Heart left ventricle (tissue), 16 donors: ENCODE measurements at regions not wholly inside any gene's neighbourhood (a gene's known extent, or its start where the extent isn't known, plus 50 kb on each side); places are given as distances from the start of the nearest gene placed in this dataset.

ENCODE experiments used
- ATAC-seq, 4 donors: fragments of 200-7000 bp; cut with Tn5 transposase; one replicate each; pipeline ENCODE4 v1.9.1; 2020 to 2022; ENCODE audit warnings: moderate library complexity in 4 of 4, mild to moderate bottlenecking in 3 of 4, moderate number of reproducible peaks in 1 of 4
- DNase-seq, 5 donors: peaks; one replicate each; pipeline ENCODE4 v3.0.0-alpha.2; 2020
- H3K27ac ChIP-seq, 12 donors: fragments of 200-600 bp; sonication (generic) in 4 of 12; one replicate each; pipeline versions ENCODE4 v1.5.0 to v1.8.0; 2016 to 2022; ENCODE audit warnings: mild to moderate bottlenecking in 2 of 12
- H3K27me3 ChIP-seq, 9 donors: fragments of 200-600 bp; sonication (generic) in 2 of 9; one replicate each; pipeline versions ENCODE4 v1.5.1 to v1.8.0; 2016 to 2022; ENCODE audit warnings: mild to moderate bottlenecking in 3 of 9
- H3K36me3 ChIP-seq, 9 donors: fragments of 200-600 bp; sonication (generic) in 2 of 9; one replicate each; pipeline versions ENCODE4 v1.5.0 to v1.8.0; 2018 to 2022; ENCODE audit warnings: mild to moderate bottlenecking in 2 of 9
- H3K4me1 ChIP-seq, 12 donors: fragments of 200-600 bp; sonication (generic) in 4 of 12; one replicate each; pipeline versions ENCODE4 v1.5.0 to v1.8.0; 2016 to 2022; ENCODE audit warnings: mild to moderate bottlenecking in 3 of 12
- H3K4me3 ChIP-seq, 12 donors: fragments of 200-600 bp; sonication (generic) in 4 of 12; one replicate each; pipeline versions ENCODE4 v1.5.0 to v1.8.0; 2017 to 2022; ENCODE audit warnings: mild to moderate bottlenecking in 9 of 12, moderate library complexity in 4 of 12
- H3K9me3 ChIP-seq, 12 donors: fragments of 200-600 bp; sonication (generic) in 4 of 12; one replicate each; pipeline versions ENCODE4 v1.5.0 to v1.8.0; 2016 to 2022; ENCODE audit warnings: mild to moderate bottlenecking in 1 of 12
- CTCF ChIP-seq, 12 donors: fragments of 200-600 bp; sonication (generic) in 4 of 12; IDR thresholded peaks; one replicate each; pipeline versions ENCODE4 v1.5.0 to v1.8.0; 2018 to 2022; ENCODE audit warnings: antibody characterized with exemption in 12 of 12, mild to moderate bottlenecking in 5 of 12
- POLR2A ChIP-seq, 2 donors: fragments of 450-650 bp; IDR thresholded peaks; one replicate each; pipeline ENCODE4 v1.6.1; 2017; ENCODE audit warnings: antibody characterized with exemption in 2 of 2, mild to moderate bottlenecking in 2 of 2, moderate library complexity in 2 of 2
- WGBS, 4 donors: extraction: QIAGEN DNeasy Blood & Tissue Kit in 2 of 4; methylation state at CpG; one replicate each; pipeline versions ENCODE4 v1.1.5 to v1.1.7; 2013 to 2018; 5-methylcytosine and 5-hydroxymethylcytosine counted together
- intact Hi-C, 10 donors: fragments of 100-400 bp; cut with DNase I; formaldehyde crosslinking; loops; one replicate each; pipeline versions ENCODE4 v1.11.1 to v1.14.2; 2022
- donor health status: ischemic (EF 13 %, LVEDD 7.1; RV severe dilation, severe dysfunction).
- donor health status: healthy with polysubstance abuse.
- donor health status: DM: no; HTN: yes; CAD: no.
- donor health status: DM: no; HTN: no; CAD: no.
- donor health status: ischemic (EF 25% LVEDD 6.9; RV normal size, moderate dysfunction).
- donor health status: ischemic (EF 25% LVEDD 5.7; RV mildly dilated, moderate dysfunction).
- donor health status: healthy.
- donor health status: DM: yes; HTN: yes; CAD: no.
- donor health status: ischemic (EF 35%, LVEDD 5.7; RV mildly dilated, moderate dysfunction).
- donor health status: nonischemic (EF 11% LVEDD 7.7; RV severe dilation, severe dysfunction).
- donor health status: DM: yes; HTN: yes; CAD: no.
- donor health status: PGD.
- donor health status: ischemic (EF 29% LVEDD 5.4; RV normal size, mild dysfunction).
- donor health status: nonischemic (EF 23%, LVEDD 6.1; RV moderate dilation, normal function).

- no peaks in the 10 kb centered on the region for H3K36me3 ChIP-seq
- peaks cover 0 to 40% (median 27%) of the 10 kb centered on the region in 12 donors for H3K4me1 ChIP-seq
- no peak for TF ChIP-seq POLR2A (IDR thresholded peaks at IDR 0.05)
- no peak for TF ChIP-seq CTCF (IDR thresholded peaks at IDR 0.05)
- H3K27me3 ChIP-seq = no peaks in the 10 kb centered on the region
- H3K27ac ChIP-seq = peak overlapping the region in 11 of 12 donors; percentile 68 to 87 (median 82)
- DNase-seq = no peak
- peak overlapping the region in 3 of 12 donors; percentile 3 to 21 (median 19) for H3K4me3 ChIP-seq
- 15 to 27% (median 22%) methylated on average over 6 of the region's 6 CpGs for whole genome bisulfite sequencing, 4 donors
- intact Hi-C loops = loop anchor here (1.0 to 10.0 kb wide), 14 partner anchors 62 to 349 kb away; partner anchors contain the start of genes SMAD6 (in 5 of the 10) and RPL4 (in 1 of the 10)
- H3K9me3 ChIP-seq = no peaks in the 10 kb centered on the region
- no peak for ATAC-seq
Observed at GRCh38 chr15:66850996-66851310, 148.9 kb downstream of the SMAD6 start.

- Histone ChIP-seq H3K4me1 (peaks cover 0 to 36% (median 27%) of the 10 kb centered on the region in 12 donors), H3K27ac (peak overlapping the region in 11 of 12 donors; percentile 68 to 87 (median 82)), H3K27me3 (no peaks in the 10 kb centered on the region), H3K36me3 (no peaks in the 10 kb centered on the region), H3K4me3 (peak overlapping the region in 5 of 12 donors; percentile 3 to 33 (median 19)), H3K9me3 (no peaks in the 10 kb centered on the region)
- intact Hi-C loops = loop anchor here (1.0 to 10.0 kb wide), 15 partner anchors 62 to 349 kb away; partner anchors contain the start of genes SMAD6 (in 5 of the 10) and RPL4 (in 1 of the 10)
- 17 to 25% (median 20%) methylated on average over 24 to 26 of the region's 26 CpGs for WGBS, 4 donors
- TF ChIP-seq CTCF (IDR thresholded peaks at IDR 0.05) = peak; percentile 95 to 99 (median 98)
- no peak for TF ChIP-seq POLR2A (IDR thresholded peaks at IDR 0.05)
- DNase-seq (peak; percentile 86 to 93 (median 90)), ATAC-seq (peak; percentile 78 to 93 (median 91))
Observed at GRCh38 chr15:66851311-66852063, 149.5 kb downstream of the SMAD6 start.

GRCh38 chr15:66852064-66852905 is 150.2 kb downstream of the SMAD6 start:
- 94 to 95% (median 95%) methylated on average over 25 of the region's 25 CpGs for WGBS, 4 donors
- peak overlapping the region in 5 of 12 donors; percentile 68 to 84 (median 84) for H3K27ac ChIP-seq
- intact Hi-C loops = loop anchor here (2.0 to 10.0 kb wide), 11 partner anchors 65 to 350 kb away; partner anchors contain the start of genes SMAD6 (in 4 of the 10) and RPL4 (in 1 of the 10)

More at GRCh38 chr15:66852064-66852905, 150.2 kb downstream of the SMAD6 start:
- DNase-seq (peak in 2 of 5 donors; percentile 5 to 16), ATAC-seq (no peak)
- no peaks in the 10 kb centered on the region for H3K36me3 ChIP-seq
- no peak for TF ChIP-seq CTCF (IDR thresholded peaks at IDR 0.05)
- H3K9me3 ChIP-seq = no peaks in the 10 kb centered on the region
- peaks cover 0 to 36% (median 27%) of the 10 kb centered on the region in 12 donors for H3K4me1 ChIP-seq
- H3K27me3 ChIP-seq = no peaks in the 10 kb centered on the region
- H3K4me3 ChIP-seq = no peak overlapping the region
